B cell (primary cell): ENCODE measurements at regions not wholly inside any gene's neighbourhood (a gene's known extent, or its start where the extent isn't known, plus 50 kb on each side); places are given as distances from the start of the nearest gene placed in this dataset.

Experiments
- ATAC-seq: fragments of 200-7000 bp; cut with Tn5 transposase; one replicate; pipeline ENCODE4 v1.10.0; 2021; ENCODE audit warnings: low read depth, mild to moderate bottlenecking, moderate number of reproducible peaks, moderate library complexity
- CTCF ChIA-PET: fragments of 350-600 bp; sonication (Branson Sonifier 250); formaldehyde crosslinking; loops from one replicate; lab custom pipeline; 2021; ENCODE audit warnings: antibody characterized with exemption, inconsistent platforms; lab: Charles Lee
- POLR2A ChIA-PET: fragments of 350-600 bp; sonication (Branson Sonifier 250); formaldehyde crosslinking; loops from one replicate; lab custom pipeline; 2021; ENCODE audit warnings: antibody characterized with exemption; lab: Charles Lee
- DNase-seq: peaks from one replicate; pipeline ENCODE4 v3.0.0; 2013
- H2AFZ ChIP-seq: 2 replicates; pipeline ENCODE4 v1.6.1; 2012; ENCODE audit warnings: mild to moderate bottlenecking, low read depth, low read length; ENCODE audit not compliant: insufficient read depth, poor library complexity, severe bottlenecking
- H3K27ac ChIP-seq, 2 donors: 1 replicate in 1 of 2; 2 replicates in 1 of 2; pipeline ENCODE4 v1.5.1; 2012 to 2013; ENCODE audit warnings: low read length in 2 of 2, mild to moderate bottlenecking in 2 of 2, moderate library complexity in 1 of 2
- H3K27me3 ChIP-seq, 4 experiments: fragments of 200-600 bp in 1 of 4; sonication (generic) in 1 of 4; replicated peaks in 1 of 4; 1 replicate in 2 of 4; 2 replicates in 2 of 4; pipeline versions ENCODE4 v1.6.1 to v1.7.0; 2013 to 2016; ENCODE audit warnings: low read length in 3 of 4, mild to moderate bottlenecking in 2 of 4, mixed read lengths in 1 of 4, moderate library complexity in 1 of 4; ENCODE audit not compliant: insufficient read depth in 4 of 4, control insufficient read depth in 3 of 4; ENCODE audit errors: control extremely low read depth in 1 of 4
- H3K36me3 ChIP-seq, 2 experiments: replicated peaks in 1 of 2; 1 replicate in 1 of 2; 2 replicates in 1 of 2; pipeline versions ENCODE4 v1.6.1 to v1.7.1; 2013; ENCODE audit warnings: low read length in 1 of 2; ENCODE audit not compliant: insufficient read depth in 2 of 2, control insufficient read depth in 1 of 2; ENCODE audit errors: control extremely low read depth in 1 of 2, extremely low read depth in 1 of 2
- H3K4me1 ChIP-seq, 2 donors: fragments of 200-600 bp in 1 of 2; sonication (generic) in 1 of 2; 1 replicate in 1 of 2; 2 replicates in 1 of 2; pipeline versions ENCODE4 v1.5.1 to v1.6.1; 2013 to 2017; ENCODE audit warnings: low read length in 2 of 2; ENCODE audit not compliant: control insufficient read depth in 2 of 2, insufficient read depth in 2 of 2
- H3K4me2 ChIP-seq: replicated peaks from 2 replicates; pipeline ENCODE3; 2012; ENCODE audit warnings: mild to moderate bottlenecking, low read depth, low read length; ENCODE audit not compliant: poor library complexity, severe bottlenecking
- H3K4me3 ChIP-seq, 5 experiments: fragments of 200-600 bp in 1 of 5; sonication (generic) in 1 of 5; 1 replicate in 3 of 5; 2 replicates in 2 of 5; pipeline versions ENCODE4 v1.5.1 to v1.7.0; 2011 to 2016; ENCODE audit warnings: low read length in 4 of 5, mild to moderate bottlenecking in 4 of 5, low read depth in 2 of 5, control low read depth in 1 of 5, moderate library complexity in 1 of 5; ENCODE audit not compliant: insufficient read depth in 1 of 5; ENCODE audit errors: control extremely low read depth in 1 of 5, extremely low read depth in 1 of 5
- H3K79me2 ChIP-seq: fragments of 200-600 bp; sonication (generic); one replicate; pipeline ENCODE4 v1.6.0; 2016; ENCODE audit warnings: low read length; ENCODE audit not compliant: control insufficient read depth, insufficient read depth
- H3K9ac ChIP-seq: fragments of 200-600 bp; sonication (generic); 2 replicates; pipeline ENCODE4 v1.6.1; 2017; ENCODE audit warnings: mild to moderate bottlenecking, low read length, moderate library complexity
- H3K9me3 ChIP-seq, 3 donors: one replicate each; pipeline versions ENCODE4 v1.6.1 to v1.7.1; 2013; ENCODE audit warnings: low read length in 2 of 3; ENCODE audit not compliant: control insufficient read depth in 2 of 3, insufficient read depth in 1 of 3; ENCODE audit errors: control extremely low read depth in 1 of 3
- H4K20me1 ChIP-seq: 2 replicates; pipeline ENCODE4 v1.6.0; 2012; ENCODE audit warnings: mild to moderate bottlenecking, low read length; ENCODE audit not compliant: insufficient read depth, control insufficient read depth, poor library complexity, severe bottlenecking
- H3K27ac Mint-ChIP-seq: one replicate; pipeline ENCODE4 v1.8.0; 2021; ENCODE audit warnings: mixed read lengths
- H3K27me3 Mint-ChIP-seq: one replicate; pipeline ENCODE4 v1.8.0; 2021; ENCODE audit warnings: mixed read lengths
- H3K4me1 Mint-ChIP-seq: one replicate; pipeline ENCODE4 v1.8.0; 2021; ENCODE audit warnings: mixed read lengths
- H3K4me3 Mint-ChIP-seq: one replicate; pipeline ENCODE4 v1.8.0; 2021; ENCODE audit warnings: mixed read lengths
- H3K9me3 Mint-ChIP-seq: one replicate; pipeline ENCODE4 v1.8.0; 2022; ENCODE audit warnings: mixed read lengths; ENCODE audit not compliant: insufficient read depth
- CTCF ChIP-seq: fragments of 200-600 bp; IDR thresholded peaks from one replicate; pipeline ENCODE4 v1.8.0; 2022; ENCODE audit warnings: antibody characterized with exemption, mild to moderate bottlenecking
- EZH2 ChIP-seq: IDR thresholded peaks from 2 replicates; pipeline ENCODE4 v1.6.1; 2012; ENCODE audit warnings: borderline replicate concordance, low read depth, mild to moderate bottlenecking, moderate library complexity, low read length; ENCODE audit not compliant: insufficient read depth, poor library complexity, severe bottlenecking
- WGBS: methylation state at CpG from one replicate; pipeline ENCODE4 v1.1.5; 2013; ENCODE audit warnings: missing lambda C conversion rate; ENCODE audit not compliant: insufficient coverage; 5-methylcytosine and 5-hydroxymethylcytosine counted together
- intact Hi-C: fragments of 100-400 bp; cut with micrococcal nuclease; formaldehyde crosslinking; loops from one replicate; pipeline ENCODE4 v1.10.0; 2022

- Histone ChIP-seq H3K9me3 (peaks cover 0 to 8% (median 6%) of the 10 kb centered on the region in 3 donors), H4K20me1 (no peaks in the 10 kb centered on the region), H3K36me3 (no peaks in the 10 kb centered on the region), H3K27ac (no peak overlapping the region), H3K9ac (no peak overlapping the region), H3K27me3 (peaks cover 0 to 6% (median 3%) of the 10 kb centered on the region in 4 experiments), H3K4me1 (no peaks in the 10 kb centered on the region), H2AFZ (no peak overlapping the region), H3K4me3 (no peak overlapping the region), H3K79me2 (no peaks in the 10 kb centered on the region), H3K4me2 (no peak overlapping the region)
- H3K4me3 Mint-ChIP-seq, result no peak overlapping the region
- ChIA-PET POLR2A (no interaction called here), CTCF (no interaction called here)
- ATAC-seq (no peak), DNase-seq (no peak)
- no peaks in the 10 kb centered on the region for H3K4me1 Mint-ChIP-seq
- H3K27ac Mint-ChIP-seq, result no peak overlapping the region
- intact Hi-C loops, result no loop called here
- H3K9me3 Mint-ChIP-seq, result no peaks in the 10 kb centered on the region
- H3K27me3 Mint-ChIP-seq, result peaks cover 24% of the 10 kb centered on the region
- 94% methylated on average over 2 of the region's 5 CpGs for WGBS
- TF ChIP-seq CTCF, result no peak
- TF ChIP-seq EZH2, result no peak
These were observed 90.8 kb downstream of the LHX9 start for GRCh38 chr1:198007687-198008607.

GRCh38 chr1:198014355-198014754, 97.2 kb downstream of the LHX9 start:
- H3K27me3 ChIP-seq, result peaks cover 0 to 2% (median 0%) of the 10 kb centered on the region in 4 experiments
- Mint-ChIP-seq H3K4me3 (no peak overlapping the region), H3K27me3 (peaks cover 14% of the 10 kb centered on the region), H3K4me1 (no peaks in the 10 kb centered on the region), H3K27ac (no peak overlapping the region), H3K9me3 (no peaks in the 10 kb centered on the region)
- H3K27ac ChIP-seq, result no peak overlapping the region
- intact Hi-C loops, result no loop called here
- no peaks in the 10 kb centered on the region for H3K36me3 ChIP-seq
- H3K4me3 ChIP-seq, result no peak overlapping the region
- peaks cover 0 to 8% (median 6%) of the 10 kb centered on the region in 3 donors for H3K9me3 ChIP-seq
- TF ChIP-seq CTCF (no peak), EZH2 (no peak)
- no peak overlapping the region for H3K9ac ChIP-seq
- no peak overlapping the region for H3K4me2 ChIP-seq
- no CpG with 5 or more reads among the region's 1 CpG for WGBS
- POLR2A ChIA-PET, result no interaction called here
- ATAC-seq (no peak), DNase-seq (no peak)
- no peaks in the 10 kb centered on the region for H3K4me1 ChIP-seq
- H4K20me1 ChIP-seq, result no peaks in the 10 kb centered on the region
- H3K79me2 ChIP-seq, result no peaks in the 10 kb centered on the region
- CTCF ChIA-PET, result no interaction called here
- H2AFZ ChIP-seq, result no peak overlapping the region
